ENCODE measurements at regions not wholly inside any gene's neighbourhood (a gene's known extent, or its start where the extent isn't known, plus 50 kb on each side); places are given as distances from the start of the nearest gene placed in this dataset.

GRCh38 chr1:237999426-238000052 lies 108.8 kb upstream of the ZP4 start:
- no peak overlapping the region for H3K4me3 ChIP-seq (ENCODE audit: low read depth, low read length)
- no peak for DNase-seq (ENCODE audit: low read depth)
- TF ChIP-seq CTCF (conservative IDR thresholded peaks at IDR 0.05; ENCODE audit: low read depth, low read length): no peak

- H3K4me3 ChIP-seq (ENCODE audit: low read depth, low read length): no peak overlapping the region
- no peak for TF ChIP-seq CTCF (conservative IDR thresholded peaks at IDR 0.05; ENCODE audit: low read depth, low read length)
- DNase-seq (ENCODE audit: low read depth): no peak
Measured at GRCh38 chr1:237998581-237998980, 107.9 kb upstream of the ZP4 start.

- no peak for TF ChIP-seq CTCF (conservative IDR thresholded peaks at IDR 0.05; ENCODE audit: low read depth, low read length)
- no peak for DNase-seq (ENCODE audit: low read depth)
- H3K4me3 ChIP-seq (ENCODE audit: low read depth, low read length): no peak overlapping the region
Measured at GRCh38 chr1:237983496-237983895, 92.8 kb upstream of the ZP4 start.

GRCh38 chr1:237981223-237981622 lies 90.5 kb upstream of the ZP4 start:
- no peak for TF ChIP-seq CTCF (conservative IDR thresholded peaks at IDR 0.05; ENCODE audit: low read depth, low read length)
- H3K4me3 ChIP-seq (ENCODE audit: low read depth, low read length): no peak overlapping the region
- DNase-seq (ENCODE audit: low read depth): no peak

GRCh38 chr1:237976331-237976730 lies 85.6 kb upstream of the ZP4 start:
- DNase-seq (ENCODE audit: low read depth): no peak
- no peak for TF ChIP-seq CTCF (conservative IDR thresholded peaks at IDR 0.05; ENCODE audit: low read depth, low read length)
- no peak overlapping the region for H3K4me3 ChIP-seq (ENCODE audit: low read depth, low read length)

- H3K4me3 ChIP-seq (ENCODE audit: low read depth, low read length): no peak overlapping the region
- TF ChIP-seq CTCF (conservative IDR thresholded peaks at IDR 0.05; ENCODE audit: low read depth, low read length): no peak
- DNase-seq (ENCODE audit: low read depth): no peak
Measured at GRCh38 chr1:237975903-237976302, 85.2 kb upstream of the ZP4 start.

- no peak for DNase-seq (ENCODE audit: low read depth)
- H3K4me3 ChIP-seq (ENCODE audit: low read depth, low read length): no peak overlapping the region
- no peak for TF ChIP-seq CTCF (conservative IDR thresholded peaks at IDR 0.05; ENCODE audit: low read depth, low read length)
Measured at GRCh38 chr1:237975376-237975775, 84.7 kb upstream of the ZP4 start.

Data from epithelial cell of proximal tubule (primary cell).